Suprapubic skin (tissue), 4 donors: ENCODE measurements at regions not wholly inside any gene's neighbourhood (a gene's known extent, or its start where the extent isn't known, plus 50 kb on each side); places are given as distances from the start of the nearest gene placed in this dataset.

Experiments
- DNase-seq, 2 donors: peaks; one replicate each; pipeline ENCODE4 v3.0.0-alpha.2; 2019; ENCODE audit warnings: low spot score in 2 of 2
- H3K27ac ChIP-seq: fragments of 200-600 bp; sonication (generic); one replicate; pipeline ENCODE4 v1.5.1; 2019
- H3K27me3 ChIP-seq: fragments of 200-600 bp; sonication (generic); one replicate; pipeline ENCODE4 v1.5.1; 2019
- H3K36me3 ChIP-seq: fragments of 200-600 bp; sonication (generic); one replicate; pipeline ENCODE4 v1.5.1; 2019
- H3K4me1 ChIP-seq: fragments of 200-600 bp; sonication (generic); one replicate; pipeline ENCODE4 v1.5.1; 2019
- H3K4me3 ChIP-seq: fragments of 200-600 bp; sonication (generic); one replicate; pipeline ENCODE4 v1.5.1; 2019; ENCODE audit warnings: mild to moderate bottlenecking
- H3K9me3 ChIP-seq: fragments of 200-600 bp; sonication (generic); one replicate; pipeline ENCODE4 v1.5.1; 2019
- EP300 ChIP-seq: sonication (generic); formaldehyde crosslinking; IDR thresholded peaks from one replicate; pipeline ENCODE4 v1.6.1; 2017; ENCODE audit warnings: antibody characterized with exemption
- POLR2A ChIP-seq, 2 donors: fragments of 450-650 bp; IDR thresholded peaks; one replicate each; pipeline ENCODE4 v1.6.1; 2017; ENCODE audit warnings: antibody characterized with exemption in 2 of 2, mild to moderate bottlenecking in 2 of 2, moderate library complexity in 2 of 2
- POLR2AphosphoS5 ChIP-seq, 3 donors: sonication (generic); formaldehyde crosslinking; IDR thresholded peaks; one replicate each; pipeline ENCODE4 v1.6.1; 2017; ENCODE audit warnings: antibody characterized with exemption in 3 of 3
- WGBS: methylation state at CpG from one replicate; pipeline ENCODE4 v1.1.5; 2018; 5-methylcytosine and 5-hydroxymethylcytosine counted together
- TF ChIP-seq, protein P1 (sequence below), 2 donors: fragments of 200-600 bp in 1 of 2; fragments of 450-650 bp in 1 of 2; sonication (generic) in 1 of 2; IDR thresholded peaks; one replicate each; pipeline ENCODE4 v1.5.1; 2016 to 2019; ENCODE audit warnings: antibody characterized with exemption in 2 of 2, mild to moderate bottlenecking in 1 of 2, moderate library complexity in 1 of 2

DNA sequence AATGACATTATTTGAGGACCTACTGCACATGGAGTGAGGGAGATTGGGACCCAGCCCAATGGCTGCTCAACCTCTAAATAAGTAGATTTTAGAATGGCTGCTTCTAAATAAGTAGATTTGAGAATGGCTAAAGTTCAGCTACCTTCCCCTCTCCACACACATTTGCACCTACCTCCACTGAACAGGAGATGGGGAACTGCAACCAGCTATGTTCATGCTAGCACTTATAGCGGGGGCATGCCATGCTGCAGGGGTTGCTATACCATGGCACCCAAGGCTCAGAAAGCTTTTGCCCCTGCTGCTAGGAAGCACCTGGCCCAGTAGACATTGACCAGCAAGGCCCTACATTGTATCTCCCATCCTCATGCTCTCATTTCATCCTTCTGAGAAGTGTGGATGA, 70.2 kb upstream of the MAOA start:
- H3K4me3 ChIP-seq: no peak overlapping the region
- no peaks in the 10 kb centered on the region for H3K27me3 ChIP-seq
- 100% methylated on average over 1 of the region's 1 CpG for WGBS
- no peak overlapping the region for H3K27ac ChIP-seq
- no peak for DNase-seq
- H3K9me3 ChIP-seq: no peaks in the 10 kb centered on the region
- peaks cover 23% of the 10 kb centered on the region for H3K4me1 ChIP-seq
- no peaks in the 10 kb centered on the region for H3K36me3 ChIP-seq
- TF ChIP-seq POLR2AphosphoS5 (IDR thresholded peaks at IDR 0.05): no peak
- TF ChIP-seq POLR2A (IDR thresholded peaks at IDR 0.05): no peak
- TF ChIP-seq, protein P1, sequence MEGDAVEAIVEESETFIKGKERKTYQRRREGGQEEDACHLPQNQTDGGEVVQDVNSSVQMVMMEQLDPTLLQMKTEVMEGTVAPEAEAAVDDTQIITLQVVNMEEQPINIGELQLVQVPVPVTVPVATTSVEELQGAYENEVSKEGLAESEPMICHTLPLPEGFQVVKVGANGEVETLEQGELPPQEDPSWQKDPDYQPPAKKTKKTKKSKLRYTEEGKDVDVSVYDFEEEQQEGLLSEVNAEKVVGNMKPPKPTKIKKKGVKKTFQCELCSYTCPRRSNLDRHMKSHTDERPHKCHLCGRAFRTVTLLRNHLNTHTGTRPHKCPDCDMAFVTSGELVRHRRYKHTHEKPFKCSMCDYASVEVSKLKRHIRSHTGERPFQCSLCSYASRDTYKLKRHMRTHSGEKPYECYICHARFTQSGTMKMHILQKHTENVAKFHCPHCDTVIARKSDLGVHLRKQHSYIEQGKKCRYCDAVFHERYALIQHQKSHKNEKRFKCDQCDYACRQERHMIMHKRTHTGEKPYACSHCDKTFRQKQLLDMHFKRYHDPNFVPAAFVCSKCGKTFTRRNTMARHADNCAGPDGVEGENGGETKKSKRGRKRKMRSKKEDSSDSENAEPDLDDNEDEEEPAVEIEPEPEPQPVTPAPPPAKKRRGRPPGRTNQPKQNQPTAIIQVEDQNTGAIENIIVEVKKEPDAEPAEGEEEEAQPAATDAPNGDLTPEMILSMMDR (IDR thresholded peaks at IDR 0.05): no peak
- TF ChIP-seq EP300: no peak

DNA sequence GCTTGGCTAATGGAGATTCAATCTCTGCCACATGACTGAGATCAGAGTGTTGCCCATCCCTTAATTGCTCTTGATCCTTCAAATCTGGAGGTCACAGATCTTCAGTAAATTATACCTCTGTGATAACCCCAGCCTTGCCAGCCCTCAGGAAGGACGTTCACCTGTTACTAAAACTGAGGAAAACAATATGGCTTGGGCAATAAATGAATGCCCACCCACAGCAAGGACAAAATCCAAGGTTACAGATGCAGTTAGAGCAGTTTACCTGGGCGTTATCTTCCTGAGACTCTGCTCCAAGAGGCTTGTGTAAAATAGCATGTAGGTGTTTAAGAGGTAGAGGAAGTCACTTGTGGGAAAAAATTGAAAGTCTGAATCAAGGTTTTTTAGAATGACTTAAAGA, 69.3 kb upstream of the MAOA start:
- H3K9me3 ChIP-seq: no peaks in the 10 kb centered on the region
- H3K4me3 ChIP-seq: no peak overlapping the region
- no peak overlapping the region for H3K27ac ChIP-seq
- no peak for DNase-seq
- TF ChIP-seq EP300: no peak
- TF ChIP-seq POLR2A (IDR thresholded peaks at IDR 0.05): no peak
- H3K27me3 ChIP-seq: no peaks in the 10 kb centered on the region
- no peaks in the 10 kb centered on the region for H3K36me3 ChIP-seq
- peaks cover 23% of the 10 kb centered on the region for H3K4me1 ChIP-seq
- 37% methylated on average over 2 of the region's 2 CpGs for WGBS

DNA sequence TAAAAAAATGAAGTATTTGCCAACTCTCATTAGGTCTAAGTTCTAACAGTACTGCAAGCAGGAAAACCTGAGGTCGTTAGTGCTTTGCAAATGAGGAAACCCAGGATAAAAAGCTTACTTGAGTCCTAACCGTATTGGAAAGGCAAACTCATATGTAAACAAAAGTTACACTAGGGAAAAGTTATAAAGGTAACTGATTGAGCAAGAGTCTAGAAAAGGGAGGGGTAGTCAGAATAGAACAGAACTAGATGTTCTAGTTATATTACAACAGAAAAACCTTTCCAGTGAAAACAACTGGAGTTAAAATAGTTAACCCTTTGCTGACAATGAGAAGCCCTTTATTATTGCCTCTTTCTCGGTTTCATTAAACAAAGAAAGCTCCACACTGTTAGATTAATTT, 66.4 kb upstream of the MAOA start:
- DNase-seq: no peak
- no peaks in the 10 kb centered on the region for H3K27me3 ChIP-seq
- H3K4me3 ChIP-seq: no peak overlapping the region
- peaks cover 23% of the 10 kb centered on the region for H3K4me1 ChIP-seq
- 33% methylated on average over 3 of the region's 3 CpGs for WGBS
- H3K9me3 ChIP-seq: no peaks in the 10 kb centered on the region
- TF ChIP-seq POLR2A (IDR thresholded peaks at IDR 0.05): no peak
- TF ChIP-seq EP300: no peak
- no peak for TF ChIP-seq POLR2AphosphoS5 (IDR thresholded peaks at IDR 0.05)
- TF ChIP-seq, protein P1 (IDR thresholded peaks at IDR 0.05): no peak
- H3K27ac ChIP-seq: peak overlapping the region; percentile 84
- no peaks in the 10 kb centered on the region for H3K36me3 ChIP-seq

DNA sequence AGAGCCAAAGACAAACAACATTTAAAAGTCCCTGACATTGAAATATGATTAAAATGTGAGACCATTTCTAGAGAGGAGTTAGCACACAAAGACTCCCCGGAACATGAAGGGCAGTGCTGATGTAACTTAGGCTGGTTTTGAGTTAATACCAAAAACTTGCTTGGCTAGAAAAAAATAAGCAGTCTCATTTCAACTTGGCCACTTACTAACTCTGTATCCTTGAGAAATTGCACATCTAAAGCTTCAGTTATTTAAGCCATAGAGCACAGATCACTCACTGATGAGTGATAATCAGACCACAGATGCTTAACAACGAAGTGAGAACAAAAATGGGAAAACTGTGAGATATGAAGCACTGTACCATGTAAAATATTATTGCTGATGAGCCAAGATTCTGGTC, 65.9 kb upstream of the MAOA start:
- Histone ChIP-seq H3K4me1 (peaks cover 23% of the 10 kb centered on the region), H3K27ac (peak overlapping the region; percentile 84), H3K4me3 (no peak overlapping the region), H3K27me3 (no peaks in the 10 kb centered on the region), H3K9me3 (no peaks in the 10 kb centered on the region), H3K36me3 (no peaks in the 10 kb centered on the region)
- DNase-seq: no peak
- no peak for TF ChIP-seq EP300
- TF ChIP-seq POLR2A (IDR thresholded peaks at IDR 0.05): no peak
- TF ChIP-seq, protein P1 (IDR thresholded peaks at IDR 0.05): no peak
- TF ChIP-seq POLR2AphosphoS5 (IDR thresholded peaks at IDR 0.05): no peak
- WGBS: 39% methylated on average over 2 of the region's 2 CpGs

DNA sequence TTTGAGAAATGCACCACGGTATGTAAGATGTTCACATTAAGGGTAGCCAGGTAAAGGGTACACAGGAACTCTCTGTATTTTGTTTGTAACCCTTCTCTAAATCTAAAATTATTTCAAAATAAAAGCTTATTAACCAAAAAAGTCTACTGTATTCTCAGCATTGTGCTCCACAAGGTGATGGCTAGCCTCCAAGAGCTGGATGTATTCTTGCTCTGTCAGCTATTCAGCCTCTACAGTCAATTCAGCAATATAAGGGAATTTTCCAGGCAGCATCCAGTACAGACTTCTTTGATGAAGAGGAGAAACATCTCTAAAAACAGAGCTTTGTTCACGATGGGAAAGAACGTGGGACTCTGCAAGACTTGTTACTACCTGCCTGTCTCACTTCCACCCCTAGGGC, 63.5 kb upstream of the MAOA start:
- WGBS: 59% methylated on average over 3 of the region's 3 CpGs

More for the DNA sequence above, 63.5 kb upstream of the MAOA start:
- Histone ChIP-seq H3K4me3 (no peak overlapping the region), H3K27ac (peak overlapping the region; percentile 34), H3K4me1 (peaks cover 19% of the 10 kb centered on the region), H3K36me3 (no peaks in the 10 kb centered on the region), H3K9me3 (no peaks in the 10 kb centered on the region), H3K27me3 (no peaks in the 10 kb centered on the region)
- no peak for DNase-seq
- TF ChIP-seq, protein P1 (IDR thresholded peaks at IDR 0.05): no peak
- TF ChIP-seq EP300: no peak
- no peak for TF ChIP-seq POLR2AphosphoS5 (IDR thresholded peaks at IDR 0.05)
- no peak for TF ChIP-seq POLR2A (IDR thresholded peaks at IDR 0.05)
